Inferior parietal cortex (tissue), 1 donor: ENCODE measurements at regions not wholly inside any gene's neighbourhood (a gene's known extent, or its start where the extent isn't known, plus 50 kb on each side); places are given as distances from the start of the nearest gene placed in this dataset.

Experiments
- DNase-seq: peaks from one replicate; pipeline ENCODE4 v3.0.0-alpha.2; 2016; ENCODE audit errors: extremely low spot score

DNA sequence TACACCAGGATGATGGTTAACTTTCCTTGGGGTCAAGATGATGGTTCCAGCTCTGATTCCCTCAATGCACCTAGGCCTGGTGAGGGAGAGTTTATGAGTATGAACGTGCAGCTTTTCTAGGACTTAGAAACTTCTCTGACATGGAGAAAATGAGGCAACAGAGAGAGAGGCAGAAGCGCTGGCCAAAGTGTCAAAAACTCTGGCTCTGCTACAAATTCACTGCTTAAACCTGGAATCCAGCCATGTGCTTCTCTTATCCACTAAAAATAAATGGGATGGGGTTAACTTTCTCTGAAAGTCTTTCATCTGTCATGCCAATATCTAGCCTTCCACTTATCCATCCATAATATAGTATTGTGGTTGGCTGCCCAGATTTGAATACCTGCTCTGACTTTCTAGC lies 568.7 kb downstream of the MED13L start:
- DNase-seq = no peak

DNA sequence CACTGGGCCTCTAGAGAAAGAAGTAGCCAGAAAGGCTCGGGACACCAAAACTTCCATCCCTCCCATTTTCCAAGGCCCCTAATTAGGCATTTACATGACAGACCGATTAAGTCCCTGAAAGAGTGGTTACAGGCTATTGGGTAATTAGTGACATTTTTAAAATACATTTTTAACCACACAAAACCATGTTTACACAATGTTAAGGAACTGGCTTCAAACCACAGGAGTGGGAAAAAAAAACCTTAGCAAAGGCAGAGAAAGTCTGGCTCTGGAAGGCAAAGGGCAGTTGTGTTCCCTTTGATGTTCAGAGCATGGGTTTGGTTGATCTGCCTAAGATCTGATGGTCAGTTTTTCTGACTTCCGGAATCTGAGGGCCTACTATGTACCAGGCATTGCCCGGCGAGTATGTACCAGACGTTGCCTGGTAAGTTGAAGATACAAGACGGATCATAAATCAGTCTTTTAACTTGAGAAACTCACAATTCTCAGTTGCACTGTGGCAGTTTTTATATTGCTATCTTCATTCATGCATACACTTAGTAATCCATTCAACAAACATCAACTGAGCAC lies 576.5 kb downstream of the MED13L start:
- no peak for DNase-seq

DNA sequence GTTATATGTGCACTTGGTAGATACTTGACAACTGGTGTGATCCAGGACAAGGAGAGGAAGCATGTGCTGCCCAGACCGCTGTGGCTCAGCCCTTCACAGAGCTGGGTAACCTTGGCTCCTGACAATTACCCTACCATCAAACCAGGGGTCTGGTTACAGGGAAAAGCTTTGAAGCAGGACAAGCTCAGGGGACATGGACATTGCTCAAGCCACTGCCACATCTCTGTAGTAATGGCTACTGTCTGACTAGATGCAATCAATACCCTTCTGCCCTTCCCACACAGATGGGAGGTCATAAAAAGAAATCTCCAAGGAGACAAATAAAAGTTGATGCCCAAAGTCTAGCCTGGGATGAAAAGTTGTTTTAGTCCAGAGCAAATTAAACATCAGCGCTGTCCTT lies 577.4 kb downstream of the MED13L start:
- DNase-seq = no peak

DNA sequence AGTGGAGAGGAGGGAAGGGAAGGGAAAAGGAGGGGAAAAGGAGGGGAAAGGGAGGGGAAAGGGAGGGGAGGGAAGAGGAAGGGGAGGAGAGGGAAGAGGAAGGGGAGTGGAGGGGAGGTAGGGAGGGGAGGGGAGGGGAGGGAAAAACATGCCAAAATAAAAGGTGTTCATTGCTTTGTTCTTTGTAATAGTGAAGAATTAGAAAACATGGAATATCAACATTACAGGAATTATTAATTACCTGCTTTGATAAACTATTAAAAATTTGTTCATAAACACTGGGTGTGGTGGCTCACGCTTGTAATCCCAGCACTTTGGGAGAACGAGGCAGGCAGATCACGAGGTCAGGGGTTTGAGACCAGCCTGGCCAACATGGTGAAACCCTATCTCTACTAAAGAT lies 579.2 kb downstream of the MED13L start:
- no peak for DNase-seq

DNA sequence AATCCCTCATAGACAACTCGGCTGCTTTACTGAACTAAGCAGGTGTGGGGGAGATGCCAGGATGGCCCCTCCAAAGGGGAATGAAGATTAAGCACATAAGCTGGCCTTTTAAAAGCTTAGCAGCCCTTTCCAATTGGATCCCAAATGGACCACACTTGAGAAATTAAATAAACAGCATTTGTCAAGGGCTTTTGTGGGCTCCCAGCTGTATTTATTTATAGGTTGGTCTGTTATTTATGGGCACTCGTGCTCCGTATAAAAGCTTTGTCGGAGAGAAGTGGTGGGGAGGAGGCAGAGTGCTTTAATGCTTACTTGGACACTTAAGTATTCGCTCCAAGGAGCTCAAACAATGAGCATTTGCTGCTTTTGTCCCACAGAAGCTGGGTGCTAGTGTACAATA lies 580.2 kb downstream of the MED13L start:
- DNase-seq = no peak

DNA sequence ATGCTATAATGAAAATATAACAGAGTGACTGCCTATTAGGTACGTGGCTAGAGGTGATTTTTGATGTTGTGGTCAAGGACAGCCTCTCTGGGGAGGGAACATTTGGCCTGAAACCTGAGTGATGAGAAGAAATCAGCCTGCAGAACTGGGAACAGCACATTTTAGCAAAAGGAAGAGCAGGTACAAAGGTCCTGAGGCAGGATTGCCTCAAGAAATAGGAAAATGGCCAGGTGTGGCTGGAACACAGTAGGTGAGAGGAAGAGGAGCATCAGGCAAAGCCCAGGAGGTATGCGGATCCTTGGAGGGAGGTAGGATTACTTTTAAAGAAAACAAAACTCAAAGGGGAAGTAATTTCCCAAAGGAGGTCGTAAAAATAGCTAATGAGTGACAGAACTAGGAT lies 582.9 kb downstream of the MED13L start:
- DNase-seq = no peak

DNA sequence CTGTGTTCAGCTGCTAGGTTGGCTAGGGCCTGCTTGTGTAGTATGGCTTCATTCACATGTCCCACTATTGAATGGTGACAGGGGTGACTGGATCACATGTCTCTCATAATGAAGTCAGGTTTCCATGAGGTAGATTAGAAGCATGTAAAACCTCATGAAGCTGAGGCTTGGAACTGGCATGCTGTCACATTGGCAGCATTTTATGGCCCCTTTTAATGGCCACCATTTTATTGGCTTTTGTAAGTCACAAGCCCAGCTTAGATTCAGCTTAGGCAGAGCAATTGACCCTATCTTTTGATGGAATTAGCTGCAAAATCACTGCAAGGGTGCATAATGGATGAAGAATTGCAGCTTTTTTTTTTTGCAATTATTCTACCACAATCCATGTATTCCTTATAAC lies 583.5 kb downstream of the MED13L start:
- no peak for DNase-seq

DNA sequence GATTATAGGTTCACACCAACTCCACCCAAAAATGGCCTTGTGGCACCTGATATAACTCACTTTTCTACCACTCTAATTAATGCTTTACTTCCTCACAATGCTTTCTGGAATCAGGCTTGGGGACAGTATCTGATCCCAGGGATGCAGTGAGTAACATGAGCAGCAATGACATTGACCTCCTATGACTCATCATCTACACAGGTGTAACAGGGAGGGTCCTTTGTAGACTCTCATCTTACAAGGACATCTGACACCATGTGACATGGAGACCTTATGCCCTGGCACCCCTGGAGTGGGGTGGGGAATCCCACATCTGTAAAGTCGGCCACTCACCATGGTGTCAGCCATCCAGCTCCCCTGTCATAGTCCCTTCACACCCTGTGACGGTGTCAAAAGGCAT lies 586.4 kb downstream of the MED13L start:
- no peak for DNase-seq

DNA sequence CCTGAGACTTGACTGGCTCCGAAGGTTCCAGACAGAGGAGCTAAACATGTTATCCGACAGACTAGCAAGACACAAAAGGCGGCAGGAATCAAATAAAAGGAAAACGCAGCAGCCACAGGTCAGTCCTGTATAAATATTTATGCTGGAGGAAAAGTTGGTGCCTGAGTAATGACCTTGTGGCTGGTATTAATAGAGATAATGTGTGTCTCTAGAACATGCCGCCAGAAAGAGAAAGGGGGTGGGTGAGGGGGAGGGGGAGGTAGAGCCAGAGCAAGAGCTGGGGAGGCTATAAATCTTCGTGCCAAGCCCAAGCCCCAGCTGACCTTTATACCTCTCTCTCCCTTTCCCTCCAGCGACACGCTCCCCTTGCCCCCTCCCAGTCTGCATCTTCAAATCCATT lies 590.4 kb downstream of the MED13L start:
- DNase-seq = no peak

DNA sequence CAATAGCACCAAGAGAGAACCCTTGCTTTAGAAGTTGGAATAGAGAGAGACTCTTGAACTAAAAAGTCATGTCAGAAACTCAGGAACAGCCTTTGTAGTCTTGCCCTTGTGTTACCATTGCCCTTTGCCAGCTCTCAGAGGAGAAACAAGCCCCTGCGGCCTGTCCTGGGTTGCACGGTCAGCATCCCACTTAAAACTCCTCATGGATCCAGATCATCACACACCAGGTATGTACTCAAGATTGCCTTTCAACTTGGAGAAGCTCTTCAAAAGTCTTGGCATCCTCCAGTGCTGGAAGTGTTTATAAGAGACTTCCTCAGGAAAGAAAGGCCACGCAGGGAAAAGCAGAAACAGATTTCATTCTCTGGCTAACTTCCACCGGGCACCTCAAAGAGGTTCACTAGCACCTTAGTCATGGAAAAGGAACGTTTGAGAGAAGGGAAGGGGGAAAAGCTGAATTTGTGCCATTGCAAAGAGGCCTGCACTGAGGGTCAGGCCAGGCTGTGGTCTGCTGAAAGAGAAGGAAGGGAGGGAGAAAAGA lies 594.2 kb downstream of the MED13L start:
- DNase-seq = no peak

DNA sequence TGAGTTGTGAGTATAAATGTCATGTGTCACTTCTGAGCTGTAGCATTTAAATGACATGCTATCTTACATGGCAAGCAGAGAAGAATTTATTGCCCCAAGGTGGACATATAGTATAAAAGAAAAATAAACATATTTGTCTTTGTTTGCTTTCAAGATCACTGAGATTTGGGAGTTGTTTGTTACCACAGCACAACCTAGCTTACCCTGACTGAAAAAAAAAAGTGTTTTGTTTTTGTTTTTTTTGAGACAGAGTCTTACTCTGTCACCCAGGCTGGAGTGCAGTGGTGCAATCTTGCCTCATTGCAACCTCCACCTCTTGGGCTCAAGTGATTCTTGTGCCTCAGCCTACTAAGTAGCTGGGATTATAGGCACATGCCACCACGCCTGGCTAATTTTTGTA lies 596.5 kb downstream of the MED13L start:
- no peak for DNase-seq

DNA sequence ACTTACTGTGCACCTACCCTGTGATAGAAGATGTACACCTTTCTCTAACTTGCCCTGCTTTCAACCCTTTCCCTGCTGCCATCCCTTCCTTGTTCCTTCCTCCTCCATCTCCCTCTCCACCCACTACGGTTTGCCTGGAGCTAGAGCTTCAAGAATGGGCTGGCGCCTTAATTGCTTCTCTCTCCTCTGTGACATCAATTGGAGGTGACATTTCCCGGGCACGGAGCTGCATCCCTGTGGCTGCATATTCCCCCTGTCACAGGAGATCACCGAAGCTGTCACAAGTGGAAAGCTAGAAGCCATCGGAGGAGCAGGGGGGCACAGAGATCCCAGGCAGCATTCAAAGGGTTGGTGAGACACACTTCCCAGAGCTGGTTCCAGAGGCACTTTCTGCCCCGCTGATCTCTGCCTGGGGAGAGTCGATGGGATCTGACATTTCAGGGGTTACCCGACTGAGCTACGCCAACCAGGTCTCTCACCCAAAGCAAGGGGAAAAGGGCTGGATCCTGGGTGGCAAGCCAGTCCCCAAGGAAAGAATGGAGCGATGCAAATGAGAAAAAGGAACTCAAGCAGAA lies 604.9 kb downstream of the MED13L start:
- DNase-seq = no peak

DNA sequence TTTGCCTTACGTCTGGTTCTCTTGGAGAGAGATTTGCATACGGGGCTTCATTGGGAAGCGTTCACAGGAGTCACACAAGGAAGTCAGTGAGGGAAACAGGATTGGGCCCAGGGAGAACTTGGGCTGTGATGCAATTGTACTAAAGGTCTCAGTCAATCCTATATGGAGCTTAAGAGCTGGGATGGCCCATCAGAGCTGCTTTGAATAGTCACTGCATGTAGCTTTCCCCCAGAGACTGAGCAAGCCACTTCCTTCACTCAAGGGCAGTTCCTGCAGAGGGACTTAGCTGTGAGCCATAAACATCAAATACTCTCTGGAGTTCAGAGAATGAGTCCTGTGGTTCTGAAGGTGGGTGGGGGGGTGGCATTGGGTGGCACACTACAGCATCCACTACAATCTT lies 605.4 kb downstream of the MED13L start:
- no peak for DNase-seq

DNA sequence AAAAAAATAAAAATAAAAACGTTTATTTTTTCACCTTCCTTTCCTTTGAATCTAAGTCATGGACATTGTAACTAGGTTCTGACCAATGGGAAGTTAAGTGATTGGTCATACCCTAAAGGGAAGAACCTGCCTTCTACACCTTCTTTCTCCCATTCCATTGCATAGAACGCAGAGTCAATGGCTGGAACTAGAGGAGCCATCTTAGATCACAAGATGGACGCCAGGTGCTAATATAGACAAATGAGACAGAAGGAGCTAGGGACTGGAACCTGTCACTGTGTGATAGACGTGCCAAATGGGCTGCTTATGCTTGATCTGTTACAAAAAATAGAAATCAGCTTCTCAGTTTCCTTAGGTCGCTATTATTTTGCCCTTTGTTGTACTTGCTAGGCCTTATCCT lies 606.6 kb downstream of the MED13L start:
- DNase-seq = no peak

DNA sequence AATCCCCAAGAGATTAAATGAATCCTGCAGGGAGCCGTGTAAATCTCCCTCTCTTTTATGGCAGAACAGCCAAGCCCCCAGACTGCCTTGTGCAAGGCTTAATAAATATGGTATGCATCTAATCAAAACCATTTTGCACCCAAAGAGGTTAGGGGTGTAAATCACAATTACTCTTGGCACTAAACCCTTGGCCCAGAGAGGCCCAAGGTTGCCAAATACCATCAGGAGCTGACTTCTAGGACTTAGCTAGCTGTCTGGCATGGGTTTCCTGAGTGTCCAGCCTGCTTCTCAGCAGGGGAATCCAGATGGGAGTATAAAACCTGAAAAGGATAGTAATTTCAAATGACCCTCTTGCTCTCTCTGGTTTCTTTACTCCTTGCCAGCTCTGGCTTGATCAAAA lies 610.4 kb downstream of the MED13L start:
- DNase-seq = no peak

DNA sequence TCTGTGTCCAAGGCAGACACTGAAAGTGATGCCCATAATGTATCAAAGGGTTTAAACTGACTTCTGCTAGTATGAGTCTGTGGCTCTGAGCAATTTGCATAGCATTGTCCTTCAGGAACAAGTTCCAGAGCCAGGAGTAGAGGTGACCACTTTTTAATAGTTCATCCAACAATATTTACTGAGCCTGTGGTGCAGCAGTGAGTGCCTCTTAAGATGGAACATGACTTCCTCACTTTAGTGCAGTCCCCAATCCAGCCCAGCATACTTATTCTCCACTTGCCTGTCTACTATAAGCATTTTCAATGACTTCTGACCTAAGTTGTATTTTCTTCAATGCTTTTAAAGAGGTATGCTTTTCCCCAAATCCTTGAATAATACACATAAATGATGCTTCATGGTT lies 611.3 kb downstream of the MED13L start:
- DNase-seq = no peak

DNA sequence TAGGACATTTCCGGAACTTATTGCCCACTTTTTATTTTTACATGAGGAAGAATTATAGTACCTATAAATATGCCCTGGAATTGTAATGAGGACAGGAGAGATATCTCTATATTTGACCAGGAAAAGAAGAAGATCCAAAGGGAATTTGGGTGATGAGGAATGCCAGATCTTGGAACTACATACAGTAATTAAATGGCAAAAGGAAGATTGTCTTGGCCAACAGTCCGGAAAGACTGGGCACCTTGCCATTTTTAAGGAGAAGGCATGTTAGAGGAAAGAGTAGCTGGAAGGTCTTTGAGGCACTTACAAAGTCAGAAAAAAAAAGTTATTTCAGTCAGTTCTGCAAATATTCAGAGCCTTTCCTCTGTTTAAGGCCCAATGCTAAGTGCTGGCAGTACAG lies 616.4 kb downstream of the MED13L start:
- no peak for DNase-seq

DNA sequence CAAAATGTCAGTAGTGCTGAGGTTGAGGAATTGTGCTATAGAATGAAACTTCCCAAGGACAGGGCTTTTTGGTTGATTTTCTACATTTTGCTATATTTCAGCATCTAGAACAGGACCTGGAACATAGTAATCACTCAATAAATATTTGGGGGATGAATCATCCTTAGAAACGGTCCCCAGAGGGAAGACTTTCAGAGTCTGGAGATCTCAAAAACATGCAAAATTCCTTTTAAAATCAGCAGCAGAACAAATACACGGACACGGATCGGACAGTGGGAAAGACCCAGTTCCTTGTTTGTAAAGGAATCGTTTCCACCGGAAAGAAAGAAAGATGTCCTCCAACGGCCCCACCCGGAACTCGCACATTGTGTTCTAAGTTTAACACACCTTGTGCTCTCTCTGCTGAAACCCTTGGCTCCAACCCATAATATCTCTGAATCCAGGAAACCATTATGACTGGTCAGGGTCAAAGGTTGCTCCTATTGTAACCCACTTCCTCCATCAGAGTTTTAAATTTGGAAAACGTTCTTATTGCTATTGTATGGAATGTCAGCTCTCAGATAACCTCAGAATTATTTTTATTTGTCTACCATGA lies 617.2 kb downstream of the MED13L start:
- DNase-seq = no peak

DNA sequence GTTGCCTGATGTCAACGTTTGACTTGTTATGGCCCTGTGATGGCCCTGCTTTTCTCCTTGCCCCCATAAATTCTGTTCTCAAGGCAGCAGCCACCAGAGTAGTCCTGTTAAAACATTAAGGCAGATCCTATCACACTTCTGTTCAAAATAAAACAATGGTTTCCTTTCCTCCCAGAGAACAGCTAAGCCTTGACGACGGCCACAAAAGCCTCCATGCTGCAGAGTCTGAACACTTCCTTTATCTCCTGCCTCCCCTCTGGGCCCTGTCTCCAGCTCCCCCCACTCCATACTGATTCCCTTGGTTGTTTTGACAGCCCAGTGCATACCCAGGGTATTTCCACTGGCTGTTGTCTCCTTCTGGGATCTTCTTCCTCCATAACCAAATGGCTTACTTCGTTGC lies 618.1 kb downstream of the MED13L start:
- no peak for DNase-seq

DNA sequence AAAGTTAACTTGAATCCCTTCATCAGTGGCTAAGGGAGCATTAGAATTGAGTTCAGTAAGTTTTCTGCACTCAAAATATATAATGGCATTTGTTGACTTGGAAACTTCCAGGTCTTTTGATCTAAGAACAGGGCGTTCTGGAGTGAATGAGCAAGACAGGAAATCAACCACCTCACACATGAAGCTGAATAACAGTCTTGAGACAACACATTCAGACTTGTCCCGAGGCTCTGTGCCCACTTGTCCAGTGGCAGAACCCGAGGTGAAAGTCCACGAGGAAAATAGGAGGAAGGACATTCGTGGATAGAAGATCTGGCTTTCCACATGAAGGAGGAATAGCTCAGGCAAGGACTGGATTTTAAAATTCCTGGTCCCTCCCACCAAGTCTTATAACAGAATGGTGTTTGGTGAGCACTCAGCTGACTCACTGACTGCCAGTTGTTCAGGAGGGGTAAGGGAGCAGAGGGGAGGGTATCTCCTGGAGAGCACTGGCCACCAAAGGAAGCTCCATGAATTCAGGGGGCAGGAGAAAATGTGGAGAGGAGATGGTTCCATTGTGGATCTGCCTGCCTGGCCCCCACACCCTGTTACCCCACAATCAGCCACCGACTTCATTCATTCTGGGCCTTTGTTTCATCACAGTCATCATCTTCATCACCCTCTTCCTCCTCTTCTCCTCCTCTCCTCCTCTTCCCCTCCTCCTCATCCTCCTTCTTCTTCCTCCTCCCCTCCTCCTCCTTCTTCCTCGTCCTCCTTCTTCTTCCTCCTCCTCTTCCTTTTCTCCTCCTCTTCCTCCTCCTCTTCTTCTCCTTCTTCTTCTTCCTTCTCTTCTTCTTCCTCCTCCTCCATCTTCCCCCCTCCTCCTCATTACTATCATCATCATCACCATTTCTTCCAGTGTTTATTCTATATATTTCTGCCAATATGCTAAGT lies 620.1 kb downstream of the MED13L start:
- DNase-seq = no peak

DNA sequence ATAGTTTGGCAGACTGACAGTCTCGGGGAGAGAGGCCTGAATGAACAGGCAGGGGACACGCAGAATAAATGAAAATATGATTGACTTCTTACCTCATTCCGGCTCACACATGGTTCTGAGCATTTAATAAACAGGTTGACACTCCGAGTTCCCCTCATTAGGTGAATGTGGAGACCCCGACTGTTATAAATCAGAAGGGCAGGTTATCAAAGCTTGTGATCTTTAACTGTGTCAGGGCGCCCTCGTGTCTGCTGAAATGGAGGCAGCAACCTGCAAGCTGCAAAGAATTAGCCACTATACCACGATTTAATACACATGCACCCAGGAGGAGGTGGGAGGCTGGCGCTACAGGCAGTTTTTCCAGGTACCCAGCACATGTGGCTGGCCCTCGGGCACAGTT lies 627.5 kb downstream of the MED13L start:
- DNase-seq = no peak

DNA sequence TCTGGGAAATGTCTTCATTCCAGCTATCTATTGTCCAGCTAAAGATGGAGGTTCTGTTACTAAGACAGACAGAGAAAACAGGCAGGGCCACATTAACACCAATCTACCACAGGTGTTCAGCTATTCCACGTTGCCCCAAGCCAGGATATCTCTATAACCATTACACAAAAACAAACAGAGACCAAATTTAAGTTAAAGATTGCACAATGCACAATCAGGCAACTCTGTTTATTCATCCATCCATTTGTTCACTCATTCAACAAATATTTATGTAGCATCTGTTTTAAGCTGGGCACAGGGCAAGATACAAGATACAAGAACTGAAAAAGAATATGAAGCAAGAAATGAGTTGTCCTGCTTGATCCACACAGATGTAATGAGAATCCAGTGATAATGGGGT lies 629.0 kb downstream of the MED13L start:
- no peak for DNase-seq

DNA sequence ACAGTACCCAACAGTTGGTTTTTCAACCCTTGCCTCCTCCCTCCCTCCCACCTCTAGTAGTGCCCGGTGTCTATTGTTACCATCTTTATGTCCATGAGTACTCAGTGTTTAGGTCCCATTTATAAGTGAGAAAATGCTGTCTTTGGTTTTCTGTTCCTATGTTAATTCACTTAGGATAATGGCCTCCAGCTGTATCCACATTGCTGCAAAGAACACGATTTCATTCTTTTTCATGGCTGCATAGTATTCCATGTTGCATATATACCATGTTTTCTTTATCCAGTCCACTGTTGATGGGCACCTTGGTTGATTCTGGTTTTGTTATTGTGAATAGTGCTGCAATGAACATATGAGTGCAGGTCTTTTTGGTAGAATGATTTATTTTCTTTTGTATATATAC lies 631.3 kb downstream of the MED13L start:
- DNase-seq = no peak
